ENCODE measurements at regions not wholly inside any gene's neighbourhood (a gene's known extent, or its start where the extent isn't known, plus 50 kb on each side); places are given as distances from the start of the nearest gene placed in this dataset.
A peak's percentile ranks its signal among the peaks of the same experiment; 100 is the strongest.

DNA sequence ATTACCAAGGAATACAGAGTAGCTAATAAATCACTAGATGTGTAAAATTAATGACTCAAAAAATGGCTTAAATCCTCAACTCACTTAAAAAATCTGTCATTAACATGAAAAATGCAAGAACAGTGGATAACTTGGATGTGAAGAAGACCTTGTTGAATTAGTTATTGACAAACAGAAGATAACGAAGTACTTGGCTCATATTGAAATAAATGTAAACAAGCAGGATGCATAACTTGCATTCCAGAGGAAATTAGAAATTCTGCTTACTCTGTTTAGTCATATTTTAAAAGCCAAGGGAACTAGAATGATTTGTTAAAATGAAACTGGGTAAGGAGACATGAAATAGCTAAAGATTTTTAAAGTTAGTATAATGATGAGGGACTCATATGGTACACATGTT is 1812.2 kb downstream of the PCDH9 start:
- no peaks in the 10 kb centered on the region for H3K27me3 ChIP-seq (ENCODE audit: insufficient read depth)
- no peaks in the 10 kb centered on the region for H3K27me3 Mint-ChIP-seq (ENCODE audit: insufficient read depth, low read depth, poor library complexity)
- TF ChIP-seq JUNB (IDR thresholded peaks at IDR 0.05; ENCODE audit: unreplicated experiment), result no peak
- TF ChIP-seq EZH2 (IDR thresholded peaks at IDR 0.05; ENCODE audit: low read depth, unreplicated experiment), result no peak
- TF ChIP-seq, protein P1, sequence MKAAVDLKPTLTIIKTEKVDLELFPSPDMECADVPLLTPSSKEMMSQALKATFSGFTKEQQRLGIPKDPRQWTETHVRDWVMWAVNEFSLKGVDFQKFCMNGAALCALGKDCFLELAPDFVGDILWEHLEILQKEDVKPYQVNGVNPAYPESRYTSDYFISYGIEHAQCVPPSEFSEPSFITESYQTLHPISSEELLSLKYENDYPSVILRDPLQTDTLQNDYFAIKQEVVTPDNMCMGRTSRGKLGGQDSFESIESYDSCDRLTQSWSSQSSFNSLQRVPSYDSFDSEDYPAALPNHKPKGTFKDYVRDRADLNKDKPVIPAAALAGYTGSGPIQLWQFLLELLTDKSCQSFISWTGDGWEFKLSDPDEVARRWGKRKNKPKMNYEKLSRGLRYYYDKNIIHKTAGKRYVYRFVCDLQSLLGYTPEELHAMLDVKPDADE (IDR thresholded peaks at IDR 0.05), result no peak
- TF ChIP-seq ZNF462 (CRISPR knock-in tag; IDR thresholded peaks at IDR 0.05), result no peak
- no peak for TF ChIP-seq CREB1 (CRISPR knock-in tag; IDR thresholded peaks at IDR 0.05; ENCODE audit: low read depth)
- no peak for TF ChIP-seq ZNF331 (CRISPR knock-in tag; IDR thresholded peaks at IDR 0.05; ENCODE audit: low read depth)
- no peak for TF ChIP-seq STAT1 (IDR thresholded peaks at IDR 0.05; ENCODE audit: unreplicated experiment)
- no peak for TF ChIP-seq EZH2phosphoT487 (IDR thresholded peaks at IDR 0.05; ENCODE audit: unreplicated experiment)
- no peak for TF ChIP-seq REST (IDR thresholded peaks at IDR 0.05; ENCODE audit: unreplicated experiment)
- TF ChIP-seq POLR2AphosphoS5 (IDR thresholded peaks at IDR 0.05; ENCODE audit: low read depth), result no peak
- no peak for TF ChIP-seq CTCF (conservative IDR thresholded peaks at IDR 0.05; ENCODE audit: low read depth in 2 of 2)
- no peak for TF ChIP-seq NANOG (IDR thresholded peaks at IDR 0.05; ENCODE audit: borderline replicate concordance)
- TF ChIP-seq ZNF114 (CRISPR knock-in tag; IDR thresholded peaks at IDR 0.05), result no peak
- no peak overlapping the region for H3K4me2 ChIP-seq
- no peak for DNase-seq (ENCODE audit: low spot score)
- H3K27ac ChIP-seq (ENCODE audit: low read depth), result no peak overlapping the region
- peak overlapping the region; percentile 78 for H3K27ac Mint-ChIP-seq
- H3K36me3 ChIP-seq (ENCODE audit: insufficient read depth), result no peaks in the 10 kb centered on the region
- no peaks in the 10 kb centered on the region for H3K36me3 Mint-ChIP-seq (ENCODE audit: low read depth)
- H3K79me2 ChIP-seq (replicated peaks; ENCODE audit: insufficient read depth), result no peaks in the 10 kb centered on the region
- no peak for ATAC-seq
- peaks cover 6% of the 10 kb centered on the region; the same call in 2 of the 3 replicates for H3K4me1 Mint-ChIP-seq
- no peaks in the 10 kb centered on the region for H3K9me2 ChIP-seq (ENCODE audit: insufficient read depth)
- H4K20me1 ChIP-seq (replicated peaks; ENCODE audit: insufficient read depth), result no peaks in the 10 kb centered on the region
- H3K4me3 ChIP-seq, result no peak overlapping the region
- no peak overlapping the region for H3K4me3 Mint-ChIP-seq
- H3K9me3 Mint-ChIP-seq, result peaks cover under 1% of the 10 kb centered on the region; the same call in 1 of the 3 replicates
- H3K4me1 ChIP-seq (ENCODE audit: insufficient read depth), result 0 out of 2 replicates have a peak, but pooled peaks cover 4% of the 10 kb centered on the region
- H2AFZ ChIP-seq, result no peak overlapping the region
- H3F3A ChIP-seq (replicated peaks; ENCODE audit: low read depth), result no peaks in the 10 kb centered on the region

All from GM23338 (cell line).